ENCODE measurements at regions not wholly inside any gene's neighbourhood (a gene's known extent, or its start where the extent isn't known, plus 50 kb on each side); places are given as distances from the start of the nearest gene placed in this dataset.

GRCh38 chr4:110967936-110968335 is 345.1 kb upstream of the PITX2 start:
- DNase-seq: no peak

- no peak for DNase-seq
Measured at GRCh38 chr4:110970642-110971041, 347.8 kb upstream of the PITX2 start.

- DNase-seq: no peak
Measured at GRCh38 chr4:110975338-110975737, 352.5 kb upstream of the PITX2 start.

- DNase-seq: no peak
Measured at GRCh38 chr4:110977554-110977953, 354.7 kb upstream of the PITX2 start.

GRCh38 chr4:110978761-110979160 is 355.9 kb upstream of the PITX2 start:
- no peak for DNase-seq

GRCh38 chr4:110982486-110982885 is 359.6 kb upstream of the PITX2 start:
- no peak for DNase-seq

- DNase-seq: no peak
Measured at GRCh38 chr4:110988722-110989121, 365.8 kb upstream of the PITX2 start.

GRCh38 chr4:110989125-110989524 is 366.2 kb upstream of the PITX2 start:
- DNase-seq: no peak

GRCh38 chr4:110994781-110995180 is 371.9 kb upstream of the PITX2 start:
- DNase-seq: no peak

- DNase-seq: no peak
Measured at GRCh38 chr4:110998320-110998719, 375.4 kb upstream of the PITX2 start.

- no peak for DNase-seq
Measured at GRCh38 chr4:111011458-111011857, 388.6 kb upstream of the PITX2 start.

- no peak for DNase-seq
Measured at GRCh38 chr4:111013846-111014245, 391.0 kb upstream of the PITX2 start.

- DNase-seq: no peak
Measured at GRCh38 chr4:111014537-111014936, 391.7 kb upstream of the PITX2 start.

- DNase-seq: no peak
Measured at GRCh38 chr4:111016416-111016815, 393.5 kb upstream of the PITX2 start.

- no peak for DNase-seq
Measured at GRCh38 chr4:111018216-111018615, 395.3 kb upstream of the PITX2 start.

GRCh38 chr4:111020476-111020875 is 397.6 kb upstream of the PITX2 start:
- no peak for DNase-seq

GRCh38 chr4:111020961-111021360 is 398.1 kb upstream of the PITX2 start:
- no peak for DNase-seq

- no peak for DNase-seq
Measured at GRCh38 chr4:111022758-111023157, 399.9 kb upstream of the PITX2 start.

GRCh38 chr4:111027526-111027925 is 404.6 kb upstream of the PITX2 start:
- no peak for DNase-seq

GRCh38 chr4:111028795-111029194 is 405.9 kb upstream of the PITX2 start:
- DNase-seq: no peak

- DNase-seq: no peak
Measured at GRCh38 chr4:111031001-111031579, 408.2 kb upstream of the PITX2 start.

GRCh38 chr4:111031596-111031995 is 408.7 kb upstream of the PITX2 start:
- no peak for DNase-seq

- no peak for DNase-seq
Measured at GRCh38 chr4:111037591-111038360, 414.9 kb upstream of the PITX2 start.

GRCh38 chr4:111040904-111041303 is 418.0 kb upstream of the PITX2 start:
- DNase-seq: no peak

GRCh38 chr4:111043286-111043685 is 420.4 kb upstream of the PITX2 start:
- no peak for DNase-seq

Data from CD4-positive, alpha-beta T cell treated with Interleukin-17A for 4 hours (primary cell).